Loucy (cell line): ENCODE measurements at regions not wholly inside any gene's neighbourhood (a gene's known extent, or its start where the extent isn't known, plus 50 kb on each side); places are given as distances from the start of the nearest gene placed in this dataset.
A peak's percentile ranks its signal among the peaks of the same experiment; 100 is the strongest.

ENCODE experiments used
- H2AFZ ChIP-seq: fragments of 200-600 bp; sonication (generic); 2 replicates; pipeline ENCODE4 v1.6.0; 2016; ENCODE audit warnings: antibody characterized with exemption, mild to moderate bottlenecking, low read length, moderate library complexity
- H3F3A ChIP-seq: fragments of 200-600 bp; 2 replicates; pipeline ENCODE4 v1.6.0; 2016; ENCODE audit warnings: antibody characterized with exemption, low read depth, mild to moderate bottlenecking
- H3K27me3 ChIP-seq: fragments of 200-600 bp; sonication (generic); 2 replicates; pipeline ENCODE4 v1.6.1; 2014; ENCODE audit warnings: low read length, mild to moderate bottlenecking; ENCODE audit not compliant: insufficient read depth, poor library complexity, severe bottlenecking
- H3K36me3 ChIP-seq: fragments of 200-600 bp; sonication (generic); 2 replicates; pipeline ENCODE4 v1.6.1; 2016; ENCODE audit warnings: low read length; ENCODE audit not compliant: insufficient read depth
- H3K4me1 ChIP-seq: fragments of 200-600 bp; sonication (generic); 2 replicates; pipeline ENCODE4 v1.5.1; 2014; ENCODE audit warnings: low read length, mild to moderate bottlenecking; ENCODE audit not compliant: insufficient read depth, poor library complexity, severe bottlenecking
- H3K4me2 ChIP-seq: fragments of 200-600 bp; sonication (generic); 2 replicates; pipeline ENCODE4 v1.6.0; 2014; ENCODE audit warnings: antibody characterized with exemption, low read length, low read depth, mild to moderate bottlenecking; ENCODE audit not compliant: poor library complexity, severe bottlenecking
- H3K4me3 ChIP-seq: fragments of 200-600 bp; sonication (generic); 2 replicates; pipeline ENCODE4 v1.5.1; 2014; ENCODE audit warnings: low read length, mild to moderate bottlenecking, mixed read lengths; ENCODE audit not compliant: poor library complexity, severe bottlenecking
- H3K79me2 ChIP-seq: fragments of 200-600 bp; sonication (generic); 2 replicates; pipeline ENCODE4 v1.6.1; 2014; ENCODE audit warnings: low read length; ENCODE audit not compliant: insufficient read depth
- H3K9ac ChIP-seq: fragments of 200-600 bp; sonication (generic); 2 replicates; pipeline ENCODE4 v1.6.0; 2014; ENCODE audit warnings: mild to moderate bottlenecking, low read depth, low read length, moderate library complexity; ENCODE audit not compliant: poor library complexity, severe bottlenecking
- H3K9me2 ChIP-seq: fragments of 200-600 bp; sonication (generic); replicated peaks from 2 replicates; pipeline ENCODE4 v1.6.1; 2016; ENCODE audit warnings: low read depth, low read length, mixed read lengths
- H3K9me3 ChIP-seq: fragments of 200-600 bp; sonication (generic); 2 replicates; pipeline ENCODE4 v1.6.1; 2014; ENCODE audit warnings: mild to moderate bottlenecking, antibody characterized with exemption, low read length, low read depth; ENCODE audit not compliant: insufficient read depth
- H4K20me1 ChIP-seq: fragments of 200-600 bp; sonication (generic); 2 replicates; pipeline ENCODE4 v1.6.0; 2014; ENCODE audit warnings: antibody characterized with exemption, low read length, mild to moderate bottlenecking; ENCODE audit not compliant: insufficient read depth, poor library complexity, severe bottlenecking
- CTCF ChIP-seq: fragments of 200-600 bp; sonication (generic); conservative IDR thresholded peaks from 2 replicates; pipeline ENCODE4 v1.5.1; 2014; ENCODE audit warnings: mild to moderate bottlenecking, antibody characterized with exemption, low read length
- EZH2phosphoT487 ChIP-seq: fragments of 200-600 bp; IDR thresholded peaks from 2 replicates; pipeline ENCODE4 v1.6.1; 2018; ENCODE audit warnings: antibody characterized with exemption, mild to moderate bottlenecking, moderate library complexity, borderline replicate concordance

GRCh38 chr12:92365836-92366235 is 220.2 kb upstream of the BTG1 start:
- peaks cover 34% of the 10 kb centered on the region for H3K4me1 ChIP-seq
- H3K36me3 ChIP-seq = no peaks in the 10 kb centered on the region
- H3K27me3 ChIP-seq = no peaks in the 10 kb centered on the region
- H3F3A ChIP-seq = peaks cover 3% of the 10 kb centered on the region; the same call in 1 of the 2 replicates
- no peak overlapping the region for H3K4me3 ChIP-seq
- no peak for TF ChIP-seq CTCF
- TF ChIP-seq EZH2phosphoT487 = no peak
- no peaks in the 10 kb centered on the region for H4K20me1 ChIP-seq
- H3K9me2 ChIP-seq = no peaks in the 10 kb centered on the region
- H3K4me2 ChIP-seq = no peak overlapping the region
- no peak overlapping the region for H2AFZ ChIP-seq
- no peaks in the 10 kb centered on the region for H3K79me2 ChIP-seq
- peaks cover 4% of the 10 kb centered on the region; the same call in 1 of the 2 replicates for H3K9me3 ChIP-seq
- no peak overlapping the region for H3K9ac ChIP-seq

GRCh38 chr12:92365333-92365732 is 219.7 kb upstream of the BTG1 start:
- H3K4me2 ChIP-seq = no peak overlapping the region
- no peaks in the 10 kb centered on the region for H3K9me2 ChIP-seq
- no peaks in the 10 kb centered on the region for H4K20me1 ChIP-seq
- TF ChIP-seq CTCF (no peak), EZH2phosphoT487 (no peak)
- no peaks in the 10 kb centered on the region for H3K27me3 ChIP-seq
- H3K79me2 ChIP-seq = no peaks in the 10 kb centered on the region
- peaks cover 35% of the 10 kb centered on the region for H3K4me1 ChIP-seq
- no peak overlapping the region for H3K9ac ChIP-seq
- no peaks in the 10 kb centered on the region for H3K36me3 ChIP-seq
- H3F3A ChIP-seq = peaks cover 5% of the 10 kb centered on the region; the same call in 1 of the 2 replicates
- H2AFZ ChIP-seq = no peak overlapping the region
- peaks cover 4% of the 10 kb centered on the region; the same call in 1 of the 2 replicates for H3K9me3 ChIP-seq
- H3K4me3 ChIP-seq = no peak overlapping the region

DNA sequence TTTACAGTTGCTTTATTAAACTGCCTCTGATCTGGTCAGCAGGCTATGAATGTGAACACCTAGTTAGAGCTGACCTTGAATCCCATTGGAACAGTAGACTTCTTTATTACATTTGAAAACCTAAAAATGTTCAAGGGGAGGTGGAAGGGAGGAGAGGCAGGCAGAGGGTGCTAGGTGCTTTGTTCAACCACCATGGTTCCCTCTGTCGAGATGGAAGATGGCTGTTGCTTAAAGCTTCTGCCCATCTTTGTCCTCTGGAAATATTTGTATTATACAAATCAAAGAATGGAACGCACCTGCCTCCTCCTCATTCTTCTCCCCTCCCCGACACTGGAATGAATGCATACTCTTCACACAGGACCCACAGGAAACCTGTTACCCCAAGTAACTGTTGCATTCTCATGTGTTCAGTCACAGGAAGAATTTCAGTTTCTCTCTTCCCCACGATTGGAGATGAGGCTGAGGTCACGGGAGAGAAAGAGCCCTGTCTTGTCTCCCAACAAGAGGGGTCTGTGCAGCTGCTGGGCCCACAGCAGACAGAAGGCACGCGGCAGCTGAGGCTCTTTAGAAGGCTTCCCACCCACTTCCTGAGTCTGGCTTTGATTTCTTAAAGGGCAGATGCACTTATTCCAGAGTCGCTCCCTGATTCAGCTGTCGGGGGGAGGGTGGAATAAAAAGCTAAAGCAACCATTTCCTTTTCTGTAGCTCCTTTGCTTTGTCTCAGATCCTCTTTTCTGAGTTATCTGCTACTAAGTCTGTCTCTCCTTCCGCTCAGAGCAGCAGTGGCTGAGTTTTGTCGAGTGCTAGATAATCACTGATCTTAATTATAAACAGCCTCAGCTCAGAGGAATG is 217.9 kb upstream of the BTG1 start:
- Histone ChIP-seq H3K9me3 (peaks cover 4% of the 10 kb centered on the region; the same call in 1 of the 2 replicates), H3K4me3 (peak overlapping the region; percentile 60), H3K9ac (no peak overlapping the region), H3K27me3 (no peaks in the 10 kb centered on the region), H3K9me2 (no peaks in the 10 kb centered on the region), H2AFZ (0 out of 2 replicates have a peak overlapping the region, but pooled peaks have one; percentile 50), H4K20me1 (no peaks in the 10 kb centered on the region), H3K79me2 (no peaks in the 10 kb centered on the region), H3K4me1 (peaks cover 48% of the 10 kb centered on the region), H3K36me3 (no peaks in the 10 kb centered on the region), H3F3A (peaks cover 13% of the 10 kb centered on the region; the same call in 1 of the 2 replicates), H3K4me2 (peak overlapping the region; percentile 71)
- TF ChIP-seq CTCF (no peak), EZH2phosphoT487 (no peak)
